ENCODE measurements at regions not wholly inside any gene's neighbourhood (a gene's known extent, or its start where the extent isn't known, plus 50 kb on each side); places are given as distances from the start of the nearest gene placed in this dataset.

GRCh38 chr9:106684940-106685695 is 177.8 kb upstream of the ZNF462 start:
- no peak for DNase-seq

- no peak for DNase-seq
Observed at GRCh38 chr9:106689089-106689488, 173.9 kb upstream of the ZNF462 start.

GRCh38 chr9:106691627-106692026 is 171.3 kb upstream of the ZNF462 start:
- no peak for DNase-seq

- DNase-seq, result no peak
Observed at GRCh38 chr9:106693558-106693957, 169.4 kb upstream of the ZNF462 start.

- no peak for DNase-seq
Observed at GRCh38 chr9:106696804-106697203, 166.2 kb upstream of the ZNF462 start.

- no peak for DNase-seq
Observed at GRCh38 chr9:106697390-106697749, 165.6 kb upstream of the ZNF462 start.

GRCh38 chr9:106697750-106698502 is 165.0 kb upstream of the ZNF462 start:
- DNase-seq, result peak; percentile 50

GRCh38 chr9:106700676-106701075 is 162.3 kb upstream of the ZNF462 start:
- no peak for DNase-seq

- DNase-seq, result no peak
Observed at GRCh38 chr9:106701611-106702010, 161.4 kb upstream of the ZNF462 start.

GRCh38 chr9:106704056-106704615 is 158.8 kb upstream of the ZNF462 start:
- no peak for DNase-seq

GRCh38 chr9:106707291-106707690 is 155.7 kb upstream of the ZNF462 start:
- DNase-seq, result no peak

- no peak for DNase-seq
Observed at GRCh38 chr9:106707738-106708474, 155.1 kb upstream of the ZNF462 start.

- DNase-seq, result no peak
Observed at GRCh38 chr9:106708475-106709146, 154.4 kb upstream of the ZNF462 start.

- DNase-seq, result no peak
Observed at GRCh38 chr9:106712279-106712678, 150.7 kb upstream of the ZNF462 start.

GRCh38 chr9:106713206-106713605 is 149.8 kb upstream of the ZNF462 start:
- DNase-seq, result no peak

GRCh38 chr9:106716820-106717219 is 146.1 kb upstream of the ZNF462 start:
- DNase-seq, result no peak

- DNase-seq, result no peak
Observed at GRCh38 chr9:106717686-106718085, 145.3 kb upstream of the ZNF462 start.

- DNase-seq, result no peak
Observed at GRCh38 chr9:106718936-106719335, 144.0 kb upstream of the ZNF462 start.

- no peak for DNase-seq
Observed at GRCh38 chr9:106722051-106722753, 140.8 kb upstream of the ZNF462 start.

- no peak for DNase-seq
Observed at GRCh38 chr9:106723926-106724325, 139.0 kb upstream of the ZNF462 start.

GRCh38 chr9:106724566-106724965 is 138.4 kb upstream of the ZNF462 start:
- no peak for DNase-seq
